Prostate gland (tissue), 2 donors: ENCODE measurements at regions not wholly inside any gene's neighbourhood (a gene's known extent, or its start where the extent isn't known, plus 50 kb on each side); places are given as distances from the start of the nearest gene placed in this dataset.

Experiments used
- POLR2AphosphoS5 ChIP-seq: sonication (generic); formaldehyde crosslinking; IDR thresholded peaks from one replicate; pipeline ENCODE4 v1.6.1; 2017; ENCODE audit warnings: antibody characterized with exemption
- TF ChIP-seq, protein P1 (sequence below), 4 experiments: fragments of 200-600 bp in 2 of 4; fragments of 450-650 bp in 2 of 4; sonication (generic) in 2 of 4; IDR thresholded peaks; 1 replicate in 3 of 4; 2 replicates in 1 of 4; pipeline ENCODE4 v1.5.1; 2016 to 2019; ENCODE audit warnings: antibody characterized with exemption in 4 of 4, mild to moderate bottlenecking in 2 of 4, moderate library complexity in 2 of 4

GRCh38 chr15:93968773-93969172, 262.6 kb upstream of the MCTP2 start:
- TF ChIP-seq POLR2AphosphoS5, result no peak
- TF ChIP-seq, protein P1, sequence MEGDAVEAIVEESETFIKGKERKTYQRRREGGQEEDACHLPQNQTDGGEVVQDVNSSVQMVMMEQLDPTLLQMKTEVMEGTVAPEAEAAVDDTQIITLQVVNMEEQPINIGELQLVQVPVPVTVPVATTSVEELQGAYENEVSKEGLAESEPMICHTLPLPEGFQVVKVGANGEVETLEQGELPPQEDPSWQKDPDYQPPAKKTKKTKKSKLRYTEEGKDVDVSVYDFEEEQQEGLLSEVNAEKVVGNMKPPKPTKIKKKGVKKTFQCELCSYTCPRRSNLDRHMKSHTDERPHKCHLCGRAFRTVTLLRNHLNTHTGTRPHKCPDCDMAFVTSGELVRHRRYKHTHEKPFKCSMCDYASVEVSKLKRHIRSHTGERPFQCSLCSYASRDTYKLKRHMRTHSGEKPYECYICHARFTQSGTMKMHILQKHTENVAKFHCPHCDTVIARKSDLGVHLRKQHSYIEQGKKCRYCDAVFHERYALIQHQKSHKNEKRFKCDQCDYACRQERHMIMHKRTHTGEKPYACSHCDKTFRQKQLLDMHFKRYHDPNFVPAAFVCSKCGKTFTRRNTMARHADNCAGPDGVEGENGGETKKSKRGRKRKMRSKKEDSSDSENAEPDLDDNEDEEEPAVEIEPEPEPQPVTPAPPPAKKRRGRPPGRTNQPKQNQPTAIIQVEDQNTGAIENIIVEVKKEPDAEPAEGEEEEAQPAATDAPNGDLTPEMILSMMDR (IDR thresholded peaks at IDR 0.05), result no peak
